ENCODE measurements at regions not wholly inside any gene's neighbourhood (a gene's known extent, or its start where the extent isn't known, plus 50 kb on each side); places are given as distances from the start of the nearest gene placed in this dataset.

DNA sequence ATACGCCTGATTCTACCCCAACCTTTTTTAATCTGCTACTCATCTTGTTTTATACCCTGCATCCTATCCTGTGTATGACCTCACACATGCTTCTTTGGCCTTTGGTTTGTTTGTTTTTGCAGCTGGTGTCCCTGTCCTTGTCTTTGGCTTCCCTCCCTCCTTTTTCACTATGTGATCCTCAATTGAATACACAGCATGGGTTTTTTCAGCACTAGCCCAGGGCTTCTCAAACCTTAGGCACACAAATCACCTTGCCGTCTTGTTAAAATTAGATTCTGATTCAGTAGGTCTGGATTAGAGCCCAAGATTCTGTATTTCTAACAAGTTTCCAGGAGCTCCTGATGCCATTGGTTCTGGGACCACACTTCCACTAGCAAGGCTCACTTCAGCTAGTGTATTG, 321.5 kb upstream of the MAN1A1 start (continued):
- TF ChIP-seq, protein P1, sequence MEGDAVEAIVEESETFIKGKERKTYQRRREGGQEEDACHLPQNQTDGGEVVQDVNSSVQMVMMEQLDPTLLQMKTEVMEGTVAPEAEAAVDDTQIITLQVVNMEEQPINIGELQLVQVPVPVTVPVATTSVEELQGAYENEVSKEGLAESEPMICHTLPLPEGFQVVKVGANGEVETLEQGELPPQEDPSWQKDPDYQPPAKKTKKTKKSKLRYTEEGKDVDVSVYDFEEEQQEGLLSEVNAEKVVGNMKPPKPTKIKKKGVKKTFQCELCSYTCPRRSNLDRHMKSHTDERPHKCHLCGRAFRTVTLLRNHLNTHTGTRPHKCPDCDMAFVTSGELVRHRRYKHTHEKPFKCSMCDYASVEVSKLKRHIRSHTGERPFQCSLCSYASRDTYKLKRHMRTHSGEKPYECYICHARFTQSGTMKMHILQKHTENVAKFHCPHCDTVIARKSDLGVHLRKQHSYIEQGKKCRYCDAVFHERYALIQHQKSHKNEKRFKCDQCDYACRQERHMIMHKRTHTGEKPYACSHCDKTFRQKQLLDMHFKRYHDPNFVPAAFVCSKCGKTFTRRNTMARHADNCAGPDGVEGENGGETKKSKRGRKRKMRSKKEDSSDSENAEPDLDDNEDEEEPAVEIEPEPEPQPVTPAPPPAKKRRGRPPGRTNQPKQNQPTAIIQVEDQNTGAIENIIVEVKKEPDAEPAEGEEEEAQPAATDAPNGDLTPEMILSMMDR (conservative IDR thresholded peaks at IDR 0.05; ENCODE audit: low read depth in 2 of 2), result no peak
- TF ChIP-seq CREB1 (CRISPR knock-in tag; IDR thresholded peaks at IDR 0.05; ENCODE audit: low read depth), result no peak

DNA sequence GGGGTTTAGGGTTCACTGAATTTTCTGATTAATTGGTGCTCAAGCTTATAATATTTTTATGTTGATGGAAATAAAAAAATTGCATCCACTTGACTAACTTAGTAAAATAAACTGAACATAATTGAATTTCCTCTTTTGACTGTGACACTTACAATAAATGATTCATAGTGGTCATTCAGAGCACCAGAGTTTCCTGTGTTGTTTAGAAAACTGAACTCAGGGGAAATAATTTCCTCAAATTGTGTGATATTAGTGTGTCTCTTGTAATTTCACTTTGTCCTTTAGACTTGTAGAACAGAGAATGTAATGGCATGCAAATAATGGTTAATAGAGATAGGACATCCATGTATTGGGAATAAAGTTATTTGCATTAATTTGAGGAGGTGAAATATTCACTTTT, 319.7 kb upstream of the MAN1A1 start:
- H3F3A ChIP-seq (replicated peaks; ENCODE audit: low read depth), result no peaks in the 10 kb centered on the region
- H3K27ac ChIP-seq (ENCODE audit: low read depth), result no peak overlapping the region
- no peak overlapping the region for H3K27ac Mint-ChIP-seq
- H3K4me1 ChIP-seq (ENCODE audit: insufficient read depth), result peaks cover 15% of the 10 kb centered on the region
- no peak overlapping the region for H3K4me3 ChIP-seq
- H4K20me1 ChIP-seq (replicated peaks; ENCODE audit: insufficient read depth), result no peaks in the 10 kb centered on the region
- no peaks in the 10 kb centered on the region for H3K79me2 ChIP-seq (replicated peaks; ENCODE audit: insufficient read depth)
- no peak for DNase-seq (ENCODE audit: low spot score)
- H3K36me3 ChIP-seq (ENCODE audit: insufficient read depth), result no peaks in the 10 kb centered on the region
- peaks cover 24% of the 10 kb centered on the region for H3K4me1 Mint-ChIP-seq
- H3K4me3 Mint-ChIP-seq, result no peak overlapping the region
- H3K9me2 ChIP-seq (ENCODE audit: insufficient read depth), result no peaks in the 10 kb centered on the region
- no peak for ATAC-seq
- H3K4me2 ChIP-seq, result no peak overlapping the region
- H3K27me3 ChIP-seq (ENCODE audit: insufficient read depth), result no peaks in the 10 kb centered on the region
- peaks cover 20% of the 10 kb centered on the region; the same call in 2 of the 3 replicates for H3K36me3 Mint-ChIP-seq (ENCODE audit: low read depth)
- peaks cover 29% of the 10 kb centered on the region for H3K9me3 Mint-ChIP-seq
- H3K27me3 Mint-ChIP-seq (ENCODE audit: insufficient read depth, low read depth, poor library complexity), result peaks cover 2% of the 10 kb centered on the region
- H2AFZ ChIP-seq, result no peak overlapping the region
- no peak for TF ChIP-seq JUNB (IDR thresholded peaks at IDR 0.05; ENCODE audit: unreplicated experiment)
- TF ChIP-seq EZH2phosphoT487 (IDR thresholded peaks at IDR 0.05; ENCODE audit: unreplicated experiment), result no peak
- no peak for TF ChIP-seq ZNF331 (CRISPR knock-in tag; IDR thresholded peaks at IDR 0.05; ENCODE audit: low read depth)
- no peak for TF ChIP-seq NANOG (IDR thresholded peaks at IDR 0.05; ENCODE audit: borderline replicate concordance)
- TF ChIP-seq STAT1 (IDR thresholded peaks at IDR 0.05; ENCODE audit: unreplicated experiment), result no peak
- TF ChIP-seq, protein P2, sequence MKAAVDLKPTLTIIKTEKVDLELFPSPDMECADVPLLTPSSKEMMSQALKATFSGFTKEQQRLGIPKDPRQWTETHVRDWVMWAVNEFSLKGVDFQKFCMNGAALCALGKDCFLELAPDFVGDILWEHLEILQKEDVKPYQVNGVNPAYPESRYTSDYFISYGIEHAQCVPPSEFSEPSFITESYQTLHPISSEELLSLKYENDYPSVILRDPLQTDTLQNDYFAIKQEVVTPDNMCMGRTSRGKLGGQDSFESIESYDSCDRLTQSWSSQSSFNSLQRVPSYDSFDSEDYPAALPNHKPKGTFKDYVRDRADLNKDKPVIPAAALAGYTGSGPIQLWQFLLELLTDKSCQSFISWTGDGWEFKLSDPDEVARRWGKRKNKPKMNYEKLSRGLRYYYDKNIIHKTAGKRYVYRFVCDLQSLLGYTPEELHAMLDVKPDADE (IDR thresholded peaks at IDR 0.05), result no peak
- no peak for TF ChIP-seq POLR2AphosphoS5 (IDR thresholded peaks at IDR 0.05; ENCODE audit: low read depth)
- no peak for TF ChIP-seq ZNF114 (CRISPR knock-in tag; IDR thresholded peaks at IDR 0.05)
- TF ChIP-seq, protein P3, sequence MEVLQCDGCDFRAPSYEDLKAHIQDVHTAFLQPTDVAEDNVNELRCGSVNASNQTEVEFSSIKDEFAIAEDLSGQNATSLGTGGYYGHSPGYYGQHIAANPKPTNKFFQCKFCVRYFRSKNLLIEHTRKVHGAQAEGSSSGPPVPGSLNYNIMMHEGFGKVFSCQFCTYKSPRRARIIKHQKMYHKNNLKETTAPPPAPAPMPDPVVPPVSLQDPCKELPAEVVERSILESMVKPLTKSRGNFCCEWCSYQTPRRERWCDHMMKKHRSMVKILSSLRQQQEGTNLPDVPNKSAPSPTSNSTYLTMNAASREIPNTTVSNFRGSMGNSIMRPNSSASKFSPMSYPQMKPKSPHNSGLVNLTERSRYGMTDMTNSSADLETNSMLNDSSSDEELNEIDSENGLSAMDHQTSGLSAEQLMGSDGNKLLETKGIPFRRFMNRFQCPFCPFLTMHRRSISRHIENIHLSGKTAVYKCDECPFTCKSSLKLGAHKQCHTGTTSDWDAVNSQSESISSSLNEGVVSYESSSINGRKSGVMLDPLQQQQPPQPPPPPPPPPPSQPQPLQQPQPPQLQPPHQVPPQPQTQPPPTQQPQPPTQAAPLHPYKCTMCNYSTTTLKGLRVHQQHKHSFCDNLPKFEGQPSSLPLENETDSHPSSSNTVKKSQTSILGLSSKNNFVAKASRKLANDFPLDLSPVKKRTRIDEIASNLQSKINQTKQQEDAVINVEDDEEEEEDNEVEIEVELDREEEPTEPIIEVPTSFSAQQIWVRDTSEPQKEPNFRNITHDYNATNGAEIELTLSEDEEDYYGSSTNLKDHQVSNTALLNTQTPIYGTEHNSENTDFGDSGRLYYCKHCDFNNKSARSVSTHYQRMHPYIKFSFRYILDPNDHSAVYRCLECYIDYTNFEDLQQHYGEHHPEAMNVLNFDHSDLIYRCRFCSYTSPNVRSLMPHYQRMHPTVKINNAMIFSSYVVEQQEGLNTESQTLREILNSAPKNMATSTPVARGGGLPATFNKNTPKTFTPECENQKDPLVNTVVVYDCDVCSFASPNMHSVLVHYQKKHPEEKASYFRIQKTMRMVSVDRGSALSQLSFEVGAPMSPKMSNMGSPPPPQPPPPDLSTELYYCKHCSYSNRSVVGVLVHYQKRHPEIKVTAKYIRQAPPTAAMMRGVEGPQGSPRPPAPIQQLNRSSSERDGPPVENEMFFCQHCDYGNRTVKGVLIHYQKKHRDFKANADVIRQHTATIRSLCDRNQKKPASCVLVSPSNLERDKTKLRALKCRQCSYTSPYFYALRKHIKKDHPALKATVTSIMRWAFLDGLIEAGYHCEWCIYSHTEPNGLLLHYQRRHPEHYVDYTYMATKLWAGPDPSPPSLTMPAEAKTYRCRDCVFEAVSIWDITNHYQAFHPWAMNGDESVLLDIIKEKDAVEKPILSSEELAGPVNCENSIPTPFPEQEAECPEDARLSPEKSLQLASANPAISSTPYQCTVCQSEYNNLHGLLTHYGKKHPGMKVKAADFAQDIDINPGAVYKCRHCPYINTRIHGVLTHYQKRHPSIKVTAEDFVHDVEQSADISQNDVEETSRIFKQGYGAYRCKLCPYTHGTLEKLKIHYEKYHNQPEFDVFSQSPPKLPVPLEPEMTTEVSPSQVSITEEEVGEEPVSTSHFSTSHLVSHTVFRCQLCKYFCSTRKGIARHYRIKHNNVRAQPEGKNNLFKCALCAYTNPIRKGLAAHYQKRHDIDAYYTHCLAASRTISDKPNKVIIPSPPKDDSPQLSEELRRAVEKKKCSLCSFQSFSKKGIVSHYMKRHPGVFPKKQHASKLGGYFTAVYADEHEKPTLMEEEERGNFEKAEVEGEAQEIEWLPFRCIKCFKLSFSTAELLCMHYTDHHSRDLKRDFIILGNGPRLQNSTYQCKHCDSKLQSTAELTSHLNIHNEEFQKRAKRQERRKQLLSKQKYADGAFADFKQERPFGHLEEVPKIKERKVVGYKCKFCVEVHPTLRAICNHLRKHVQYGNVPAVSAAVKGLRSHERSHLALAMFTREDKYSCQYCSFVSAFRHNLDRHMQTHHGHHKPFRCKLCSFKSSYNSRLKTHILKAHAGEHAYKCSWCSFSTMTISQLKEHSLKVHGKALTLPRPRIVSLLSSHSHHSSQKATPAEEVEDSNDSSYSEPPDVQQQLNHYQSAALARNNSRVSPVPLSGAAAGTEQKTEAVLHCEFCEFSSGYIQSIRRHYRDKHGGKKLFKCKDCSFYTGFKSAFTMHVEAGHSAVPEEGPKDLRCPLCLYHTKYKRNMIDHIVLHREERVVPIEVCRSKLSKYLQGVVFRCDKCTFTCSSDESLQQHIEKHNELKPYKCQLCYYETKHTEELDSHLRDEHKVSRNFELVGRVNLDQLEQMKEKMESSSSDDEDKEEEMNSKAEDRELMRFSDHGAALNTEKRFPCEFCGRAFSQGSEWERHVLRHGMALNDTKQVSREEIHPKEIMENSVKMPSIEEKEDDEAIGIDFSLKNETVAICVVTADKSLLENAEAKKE (CRISPR knock-in tag; IDR thresholded peaks at IDR 0.05), result no peak
- no peak for TF ChIP-seq CREB1 (CRISPR knock-in tag; IDR thresholded peaks at IDR 0.05; ENCODE audit: low read depth)
- TF ChIP-seq, protein P4, sequence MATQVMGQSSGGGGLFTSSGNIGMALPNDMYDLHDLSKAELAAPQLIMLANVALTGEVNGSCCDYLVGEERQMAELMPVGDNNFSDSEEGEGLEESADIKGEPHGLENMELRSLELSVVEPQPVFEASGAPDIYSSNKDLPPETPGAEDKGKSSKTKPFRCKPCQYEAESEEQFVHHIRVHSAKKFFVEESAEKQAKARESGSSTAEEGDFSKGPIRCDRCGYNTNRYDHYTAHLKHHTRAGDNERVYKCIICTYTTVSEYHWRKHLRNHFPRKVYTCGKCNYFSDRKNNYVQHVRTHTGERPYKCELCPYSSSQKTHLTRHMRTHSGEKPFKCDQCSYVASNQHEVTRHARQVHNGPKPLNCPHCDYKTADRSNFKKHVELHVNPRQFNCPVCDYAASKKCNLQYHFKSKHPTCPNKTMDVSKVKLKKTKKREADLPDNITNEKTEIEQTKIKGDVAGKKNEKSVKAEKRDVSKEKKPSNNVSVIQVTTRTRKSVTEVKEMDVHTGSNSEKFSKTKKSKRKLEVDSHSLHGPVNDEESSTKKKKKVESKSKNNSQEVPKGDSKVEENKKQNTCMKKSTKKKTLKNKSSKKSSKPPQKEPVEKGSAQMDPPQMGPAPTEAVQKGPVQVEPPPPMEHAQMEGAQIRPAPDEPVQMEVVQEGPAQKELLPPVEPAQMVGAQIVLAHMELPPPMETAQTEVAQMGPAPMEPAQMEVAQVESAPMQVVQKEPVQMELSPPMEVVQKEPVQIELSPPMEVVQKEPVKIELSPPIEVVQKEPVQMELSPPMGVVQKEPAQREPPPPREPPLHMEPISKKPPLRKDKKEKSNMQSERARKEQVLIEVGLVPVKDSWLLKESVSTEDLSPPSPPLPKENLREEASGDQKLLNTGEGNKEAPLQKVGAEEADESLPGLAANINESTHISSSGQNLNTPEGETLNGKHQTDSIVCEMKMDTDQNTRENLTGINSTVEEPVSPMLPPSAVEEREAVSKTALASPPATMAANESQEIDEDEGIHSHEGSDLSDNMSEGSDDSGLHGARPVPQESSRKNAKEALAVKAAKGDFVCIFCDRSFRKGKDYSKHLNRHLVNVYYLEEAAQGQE (IDR thresholded peaks at IDR 0.05; ENCODE audit: unreplicated experiment), result no peak
